AG04449 (cell line): ENCODE measurements at regions not wholly inside any gene's neighbourhood (a gene's known extent, or its start where the extent isn't known, plus 50 kb on each side); places are given as distances from the start of the nearest gene placed in this dataset.

Source experiments
- CTCF ChIA-PET: fragments of 350-600 bp; formaldehyde crosslinking; extraction: SDS; loops from one replicate; lab custom pipeline; 2021; ENCODE audit warnings: antibody characterized with exemption; lab: Yijun Ruan, JAX
- POLR2A ChIA-PET: fragments of 400-600, 350-600 bp; formaldehyde crosslinking; extraction: SDS; loops from one replicate; lab custom pipeline; 2020; ENCODE audit warnings: antibody characterized with exemption, inconsistent platforms; lab: Yijun Ruan, JAX
- DNase-seq: peaks from one replicate; pipeline ENCODE4 v3.0.0-alpha.2; 2010; ENCODE audit warnings: low read depth, low spot score
- H3K4me3 ChIP-seq: 2 replicates; pipeline ENCODE4 v1.5.1; 2011; ENCODE audit warnings: low read depth, mild to moderate bottlenecking, control low read depth, low read length
- TF ChIP-seq, protein P1 (sequence below): IDR thresholded peaks from one replicate; pipeline ENCODE4 v1.5.1; 2011; ENCODE audit warnings: mild to moderate bottlenecking, moderate library complexity, low read length, control low read depth, inconsistent platforms; ENCODE audit not compliant: insufficient read depth; ENCODE audit errors: missing control alignments

DNA sequence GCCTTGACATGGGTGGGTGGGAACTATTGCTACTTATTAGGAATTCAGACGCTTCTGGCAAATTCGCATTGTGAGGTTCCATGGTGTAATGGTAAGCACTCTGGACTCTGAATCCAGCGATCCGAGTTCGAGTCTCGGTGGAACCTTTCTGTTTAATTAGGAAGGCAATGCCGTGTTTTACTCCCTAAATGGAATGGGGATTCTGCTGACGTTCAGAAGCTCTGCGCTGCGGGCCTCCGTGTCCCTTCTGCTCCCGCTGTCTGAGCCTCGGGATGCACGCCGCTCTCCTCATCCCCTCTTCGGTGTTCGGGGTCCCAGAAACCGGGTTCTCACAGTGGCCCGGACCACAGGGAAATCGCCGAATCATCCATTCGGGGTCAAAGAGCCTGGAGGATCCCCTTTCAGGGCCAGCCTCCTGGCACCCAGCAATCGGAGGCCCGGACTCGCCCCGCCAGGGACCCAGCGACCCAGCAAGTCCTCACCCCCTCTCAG is 280.3 kb downstream of the FAM72C start:
- CTCF ChIA-PET = no interaction called here
- POLR2A ChIA-PET = no interaction called here
- no peak for DNase-seq
- TF ChIP-seq, protein P1, sequence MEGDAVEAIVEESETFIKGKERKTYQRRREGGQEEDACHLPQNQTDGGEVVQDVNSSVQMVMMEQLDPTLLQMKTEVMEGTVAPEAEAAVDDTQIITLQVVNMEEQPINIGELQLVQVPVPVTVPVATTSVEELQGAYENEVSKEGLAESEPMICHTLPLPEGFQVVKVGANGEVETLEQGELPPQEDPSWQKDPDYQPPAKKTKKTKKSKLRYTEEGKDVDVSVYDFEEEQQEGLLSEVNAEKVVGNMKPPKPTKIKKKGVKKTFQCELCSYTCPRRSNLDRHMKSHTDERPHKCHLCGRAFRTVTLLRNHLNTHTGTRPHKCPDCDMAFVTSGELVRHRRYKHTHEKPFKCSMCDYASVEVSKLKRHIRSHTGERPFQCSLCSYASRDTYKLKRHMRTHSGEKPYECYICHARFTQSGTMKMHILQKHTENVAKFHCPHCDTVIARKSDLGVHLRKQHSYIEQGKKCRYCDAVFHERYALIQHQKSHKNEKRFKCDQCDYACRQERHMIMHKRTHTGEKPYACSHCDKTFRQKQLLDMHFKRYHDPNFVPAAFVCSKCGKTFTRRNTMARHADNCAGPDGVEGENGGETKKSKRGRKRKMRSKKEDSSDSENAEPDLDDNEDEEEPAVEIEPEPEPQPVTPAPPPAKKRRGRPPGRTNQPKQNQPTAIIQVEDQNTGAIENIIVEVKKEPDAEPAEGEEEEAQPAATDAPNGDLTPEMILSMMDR = no peak
- H3K4me3 ChIP-seq = no peak overlapping the region

DNA sequence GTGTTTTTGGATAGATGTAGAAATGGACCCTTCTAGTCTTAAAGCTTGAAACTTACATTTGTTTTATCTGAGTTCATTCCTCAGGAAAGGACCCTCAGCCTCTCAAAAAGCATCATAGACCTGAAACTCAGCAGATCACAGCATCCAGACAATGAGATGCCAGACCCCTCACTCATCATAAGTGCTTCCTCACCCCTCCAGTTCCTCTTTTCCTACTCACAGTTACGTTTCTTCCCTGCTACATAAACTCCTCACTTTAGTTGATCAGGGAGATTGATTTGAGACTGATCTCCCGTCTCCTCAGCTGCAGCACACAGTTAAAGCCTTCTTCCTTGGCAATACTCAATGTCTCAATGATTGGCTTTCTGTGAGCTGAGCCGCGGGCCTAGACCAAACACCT is 282.0 kb downstream of the FAM72C start:
- H3K4me3 ChIP-seq = no peak overlapping the region
- ChIA-PET POLR2A (no interaction called here), CTCF (no interaction called here)
- TF ChIP-seq, protein P1 = no peak
- no peak for DNase-seq

DNA sequence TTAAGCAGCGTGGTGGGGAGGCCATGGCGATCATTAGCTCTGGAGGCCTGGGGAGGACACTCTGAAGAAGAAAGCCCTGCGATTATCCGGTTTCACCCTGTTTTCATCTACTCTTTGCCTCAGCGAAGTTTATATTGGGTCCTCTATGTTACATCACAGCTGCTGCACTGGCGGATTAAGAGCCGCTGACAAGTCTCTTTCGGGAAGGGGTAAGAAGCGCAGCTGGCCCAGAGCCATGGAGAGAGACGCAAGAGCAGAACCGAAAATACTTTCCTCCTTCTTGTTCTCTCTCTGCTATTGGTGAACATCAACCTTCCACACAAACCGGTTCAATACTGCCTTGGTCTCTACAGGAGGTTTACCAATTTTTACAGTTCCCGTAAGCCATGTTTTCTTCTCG is 291.5 kb downstream of the FAM72C start:
- no peak for DNase-seq
- ChIA-PET CTCF (no interaction called here), POLR2A (no interaction called here)
- H3K4me3 ChIP-seq = no peak overlapping the region
- TF ChIP-seq, protein P1 = no peak

DNA sequence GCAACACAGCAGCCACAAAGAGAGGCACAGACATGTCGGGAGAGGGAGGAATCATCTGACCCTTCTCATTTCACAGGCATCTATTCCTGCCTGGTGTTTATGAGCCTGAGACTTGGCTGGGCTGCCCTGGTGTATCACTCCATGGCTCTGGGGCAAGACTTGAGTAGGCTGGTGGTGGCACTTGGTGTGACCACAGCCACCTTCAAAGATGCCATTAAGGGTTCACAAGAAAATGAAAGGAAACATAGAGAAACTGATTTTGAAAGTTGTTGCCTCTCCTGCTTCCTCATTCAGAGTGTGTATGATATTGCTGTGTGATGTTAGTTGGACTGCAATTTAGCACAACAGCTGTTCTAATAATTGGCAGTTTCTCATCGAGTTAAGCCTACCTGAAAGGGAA is 298.8 kb downstream of the FAM72C start:
- TF ChIP-seq, protein P1 = no peak
- DNase-seq = no peak
- ChIA-PET POLR2A (no interaction called here), CTCF (no interaction called here)
- H3K4me3 ChIP-seq = no peak overlapping the region

DNA sequence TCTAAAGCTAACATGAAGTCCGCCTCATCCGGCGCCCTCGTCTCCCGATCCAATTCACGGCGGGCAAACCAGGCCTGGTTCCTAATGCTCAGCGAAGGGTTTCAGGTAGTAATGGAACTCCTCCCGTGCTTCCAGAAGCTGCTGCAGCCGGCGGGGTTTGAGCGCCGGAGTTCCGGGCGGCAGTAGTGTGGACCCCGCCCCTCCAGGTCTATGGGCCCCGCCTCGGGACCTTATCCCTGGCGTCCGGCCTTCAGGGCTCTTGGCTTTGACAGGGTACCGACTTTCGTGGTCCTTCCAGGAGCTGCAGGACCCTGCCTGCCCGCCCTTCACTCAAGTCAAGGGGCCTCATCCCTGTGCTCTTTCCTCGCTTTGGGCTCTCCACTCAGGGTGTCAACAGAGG is 304.1 kb downstream of the FAM72C start:
- POLR2A ChIA-PET = no interaction called here

DNA sequence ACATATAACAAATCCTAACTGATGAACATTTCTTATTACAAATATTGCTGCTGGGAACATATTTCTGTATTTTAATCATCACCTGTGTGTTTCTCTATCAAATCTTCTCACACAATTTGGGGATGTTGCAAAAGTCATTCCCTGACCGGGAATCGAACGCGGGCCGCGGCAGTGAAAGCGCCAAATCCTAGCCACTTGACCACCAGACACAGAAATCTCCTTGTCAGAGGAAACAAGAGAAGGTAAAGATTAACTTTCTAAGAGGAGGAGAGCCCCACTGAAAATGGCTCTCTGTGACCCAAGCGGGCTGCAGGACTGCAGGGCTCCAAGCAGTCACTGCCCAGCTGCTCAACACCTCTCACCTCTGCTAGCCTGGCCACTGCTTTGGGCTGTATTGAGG is 304.9 kb downstream of the FAM72C start:
- TF ChIP-seq, protein P1 = no peak
- ChIA-PET CTCF (no interaction called here), POLR2A (no interaction called here)
- H3K4me3 ChIP-seq = no peak overlapping the region
- no peak for DNase-seq

More for the DNA sequence above, 304.1 kb downstream of the FAM72C start:
- CTCF ChIA-PET = no interaction called here
- TF ChIP-seq, protein P1 = no peak
- no peak overlapping the region for H3K4me3 ChIP-seq
- DNase-seq = no peak
